K562 (cell line): ENCODE measurements at regions not wholly inside any gene's neighbourhood (a gene's known extent, or its start where the extent isn't known, plus 50 kb on each side); places are given as distances from the start of the nearest gene placed in this dataset.

Experiments used
- ASH1L ChIP-seq: fragments of 450-650 bp; IDR thresholded peaks from 2 replicates; pipeline ENCODE4 v1.6.1; 2018; ENCODE audit warnings: borderline replicate concordance, mild to moderate bottlenecking, low read depth; ENCODE audit not compliant: partially characterized antibody
- CAMTA2 ChIP-seq: fragments of 250-450 bp; sonication (Bioruptor Pico); conservative IDR thresholded peaks from 2 replicates; pipeline ENCODE4 v1.5.1; 2022
- GATAD2B ChIP-seq: fragments of 450-650 bp; IDR thresholded peaks from 2 replicates; pipeline ENCODE4 v1.6.1; 2017; ENCODE audit warnings: mild to moderate bottlenecking, borderline replicate concordance
- HDAC3 ChIP-seq: fragments of 450-650 bp; IDR thresholded peaks from 2 replicates; pipeline ENCODE4 v1.6.1; 2018; ENCODE audit warnings: borderline replicate concordance, mild to moderate bottlenecking, moderate library complexity; ENCODE audit not compliant: partially characterized antibody
- MBD1 ChIP-seq: fragments of 250-450 bp; sonication (Bioruptor Pico); IDR thresholded peaks from 2 replicates; pipeline ENCODE4 v1.8.0; 2022; ENCODE audit warnings: inconsistent platforms
- MXI1 ChIP-seq: IDR thresholded peaks from 2 replicates; pipeline ENCODE4 v1.6.1; 2011; ENCODE audit warnings: low read depth, mild to moderate bottlenecking, improper control_type of control experiment, low read length
- NR4A1 ChIP-seq, 2 experiments: fragments of 250-450 bp in 1 of 2; fragments of 450-650 bp in 1 of 2; sonication (Bioruptor Pico) in 1 of 2; IDR thresholded peaks; 2 replicates each; pipeline versions ENCODE4 v1.4.0 to v1.6.1; 2016 to 2020; ENCODE audit warnings: mild to moderate bottlenecking in 2 of 2, missing compliant biosample characterization in 1 of 2, missing genetic modification characterization in 1 of 2, moderate library complexity in 1 of 2
- OTX1 ChIP-seq: fragments of 450-650 bp; formaldehyde crosslinking; IDR thresholded peaks from 2 replicates; pipeline ENCODE4 v1.4.0; 2022; ENCODE audit warnings: mild to moderate bottlenecking
- POLR2AphosphoS5 ChIP-seq: IDR thresholded peaks from 2 replicates; pipeline ENCODE4 v1.6.1; 2011; ENCODE audit warnings: mild to moderate bottlenecking, low read depth, low read length, moderate library complexity; ENCODE audit not compliant: control insufficient read depth, insufficient read depth
- RBM22 ChIP-seq: fragments of 200-400 bp; formaldehyde crosslinking; IDR thresholded peaks from 2 replicates; pipeline ENCODE4 v1.6.1; 2018; ENCODE audit warnings: low read length, low read depth; ENCODE audit not compliant: poor library complexity, severe bottlenecking
- RUNX1 ChIP-seq: sonication (generic); IDR thresholded peaks from 2 replicates; pipeline ENCODE4 v1.6.1; 2016; ENCODE audit warnings: antibody characterized with exemption, low read depth
- SMC3 ChIP-seq: conservative IDR thresholded peaks from 2 replicates; pipeline ENCODE4 v1.6.1; 2011; ENCODE audit warnings: low read depth, low read length, improper control_type of control experiment; ENCODE audit not compliant: insufficient read depth
- SNRNP70 ChIP-seq: fragments of 200-400 bp; formaldehyde crosslinking; optimal IDR thresholded peaks from 2 replicates; pipeline ENCODE3; 2017; ENCODE audit warnings: low read depth, low read length
- STAT5A ChIP-seq: IDR thresholded peaks from 2 replicates; pipeline ENCODE4 v1.6.1; 2012; ENCODE audit warnings: low read length, inconsistent platforms, borderline replicate concordance
- TARDBP ChIP-seq: fragments of 450-650 bp; IDR thresholded peaks from 2 replicates; pipeline ENCODE4 v1.6.1; 2016
- U2AF2 ChIP-seq: fragments of 200-400 bp; formaldehyde crosslinking; optimal IDR thresholded peaks from 2 replicates; pipeline ENCODE3; 2017; ENCODE audit warnings: low read depth, mild to moderate bottlenecking, low read length
- YBX1 ChIP-seq: fragments of 450-650 bp; IDR thresholded peaks from 2 replicates; pipeline ENCODE4 v1.7.1; 2016; ENCODE audit warnings: mild to moderate bottlenecking
- ZBTB43 ChIP-seq: sonication (generic); formaldehyde crosslinking; IDR thresholded peaks from 2 replicates; pipeline ENCODE4 v1.8.0; 2023; ENCODE audit warnings: mild to moderate bottlenecking, missing genetic modification reagents
- ZC3H4 ChIP-seq: sonication (generic); formaldehyde crosslinking; IDR thresholded peaks from 2 replicates; pipeline ENCODE4 v1.9.0; 2021; ENCODE audit warnings: missing genetic modification reagents, borderline replicate concordance
- ZNF140 ChIP-seq: fragments of 250-450 bp; sonication (Bioruptor Pico); IDR thresholded peaks from 2 replicates; pipeline ENCODE4 v1.8.0; 2021; ENCODE audit warnings: moderate library complexity, mild to moderate bottlenecking, inconsistent platforms
- ZNF239 ChIP-seq: fragments of 250-450 bp; sonication (Bioruptor Pico); IDR thresholded peaks from 2 replicates; pipeline ENCODE4 v1.4.0; 2020; ENCODE audit warnings: mild to moderate bottlenecking
- ZNF253 ChIP-seq: fragments of 250-450 bp; sonication (Bioruptor Pico); conservative IDR thresholded peaks from 2 replicates; pipeline ENCODE4 v1.6.1; 2021; ENCODE audit warnings: mild to moderate bottlenecking
- TF ChIP-seq, protein P1 (sequence below): sonication (generic); formaldehyde crosslinking; IDR thresholded peaks from 2 replicates; pipeline ENCODE4 v1.8.1; 2022; ENCODE audit warnings: missing genetic modification reagents
- TF ChIP-seq, protein P2 (sequence below): fragments of 250-450 bp; sonication (Bioruptor Pico); IDR thresholded peaks from 2 replicates; pipeline ENCODE4 v1.5.0; 2021

DNA sequence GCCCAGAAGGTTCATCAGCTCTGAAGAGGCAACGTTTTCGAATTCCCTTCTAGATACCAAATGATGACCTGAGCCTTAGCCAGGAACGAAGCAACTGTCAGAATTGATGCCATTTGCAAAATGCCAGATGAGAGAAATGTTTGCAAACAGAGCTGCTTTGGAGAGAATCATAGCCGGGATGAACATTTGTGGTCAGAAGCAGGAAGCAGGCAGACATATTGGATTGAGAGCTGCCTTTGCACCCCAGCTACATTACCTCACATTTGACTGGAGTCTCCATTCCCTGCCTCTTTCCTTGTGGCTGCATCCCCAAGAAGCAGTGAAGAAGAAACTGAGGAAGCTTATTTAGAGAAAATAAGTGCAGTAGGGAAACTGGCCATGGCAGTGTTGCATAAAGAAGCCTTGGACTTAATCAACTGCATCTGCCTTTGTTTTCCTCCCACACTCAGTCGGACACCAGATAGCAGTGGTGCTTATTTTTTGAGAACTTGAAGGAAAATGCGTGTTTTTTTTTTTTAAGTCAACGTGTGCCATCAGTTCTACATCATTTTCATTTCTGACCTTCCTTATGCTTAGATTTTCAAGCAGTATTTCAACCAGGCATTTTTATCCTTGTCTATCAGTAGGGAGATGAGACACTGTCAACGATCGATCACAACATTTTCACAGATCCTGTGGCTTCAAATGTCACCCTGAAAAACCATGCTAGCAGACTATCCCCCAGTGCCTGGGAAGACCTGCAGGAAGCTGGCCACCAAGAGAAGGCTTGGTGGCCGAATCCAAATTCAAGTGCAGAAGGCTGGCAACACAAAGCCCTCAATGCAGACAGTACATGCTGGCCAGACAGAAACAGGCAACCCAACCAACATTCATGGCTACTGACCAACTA is 541.2 kb upstream of the JARID2 start (continued):
- TF ChIP-seq, protein P1, sequence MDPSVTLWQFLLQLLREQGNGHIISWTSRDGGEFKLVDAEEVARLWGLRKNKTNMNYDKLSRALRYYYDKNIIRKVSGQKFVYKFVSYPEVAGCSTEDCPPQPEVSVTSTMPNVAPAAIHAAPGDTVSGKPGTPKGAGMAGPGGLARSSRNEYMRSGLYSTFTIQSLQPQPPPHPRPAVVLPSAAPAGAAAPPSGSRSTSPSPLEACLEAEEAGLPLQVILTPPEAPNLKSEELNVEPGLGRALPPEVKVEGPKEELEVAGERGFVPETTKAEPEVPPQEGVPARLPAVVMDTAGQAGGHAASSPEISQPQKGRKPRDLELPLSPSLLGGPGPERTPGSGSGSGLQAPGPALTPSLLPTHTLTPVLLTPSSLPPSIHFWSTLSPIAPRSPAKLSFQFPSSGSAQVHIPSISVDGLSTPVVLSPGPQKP (CRISPR knock-in tag), result no peak
- TF ChIP-seq ZC3H4 (CRISPR knock-in tag) (no peak), NR4A1 (CRISPR knock-in tag; IDR thresholded peaks at IDR 0.05) (no peak), NR4A1 (tag; IDR thresholded peaks at IDR 0.05) (peak; percentile 79), YBX1 (no peak), ZNF253 (CRISPR knock-in tag) (no peak), ZNF239 (CRISPR knock-in tag) (no peak), OTX1 (CRISPR knock-in tag) (0 out of 2 replicates have a peak, but pooled peaks have one; percentile 6), CAMTA2 (CRISPR knock-in tag) (no peak), RUNX1 (no peak), SMC3 (no peak), MBD1 (CRISPR knock-in tag) (no peak), GATAD2B (no peak), SNRNP70 (no peak), ZBTB43 (no peak), ASH1L (no peak), POLR2AphosphoS5 (no peak), ZNF140 (CRISPR knock-in tag) (no peak), MXI1 (no peak), RBM22 (no peak), TARDBP (no peak), U2AF2 (no peak), STAT5A (no peak), HDAC3 (no peak)
- TF ChIP-seq, protein P2, sequence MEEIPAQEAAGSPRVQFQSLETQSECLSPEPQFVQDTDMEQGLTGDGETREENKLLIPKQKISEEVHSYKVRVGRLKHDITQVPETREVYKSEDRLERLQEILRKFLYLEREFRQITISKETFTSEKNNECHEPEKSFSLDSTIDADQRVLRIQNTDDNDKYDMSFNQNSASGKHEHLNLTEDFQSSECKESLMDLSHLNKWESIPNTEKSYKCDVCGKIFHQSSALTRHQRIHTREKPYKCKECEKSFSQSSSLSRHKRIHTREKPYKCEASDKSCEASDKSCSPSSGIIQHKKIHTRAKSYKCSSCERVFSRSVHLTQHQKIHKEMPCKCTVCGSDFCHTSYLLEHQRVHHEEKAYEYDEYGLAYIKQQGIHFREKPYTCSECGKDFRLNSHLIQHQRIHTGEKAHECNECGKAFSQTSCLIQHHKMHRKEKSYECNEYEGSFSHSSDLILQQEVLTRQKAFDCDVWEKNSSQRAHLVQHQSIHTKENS (CRISPR knock-in tag), result no peak
